G401 (cell line): ENCODE measurements at regions not wholly inside any gene's neighbourhood (a gene's known extent, or its start where the extent isn't known, plus 50 kb on each side); places are given as distances from the start of the nearest gene placed in this dataset.
"Not testable (repeated sequence)": the region's sequence is repeated elsewhere in the genome, so short reads cannot be mapped to it uniquely, and the experiment has no call there.

Experiments
- DNase-seq: peaks from one replicate; pipeline ENCODE4 v3.0.0-alpha.2; 2015; ENCODE audit warnings: low spot score
- in situ Hi-C: cut with HindIII; loops from 2 replicates; pipeline ENCODE4 v1.10.0; 2016; ENCODE audit warnings: low sequenced_read_pairs, mixed read lengths

DNA sequence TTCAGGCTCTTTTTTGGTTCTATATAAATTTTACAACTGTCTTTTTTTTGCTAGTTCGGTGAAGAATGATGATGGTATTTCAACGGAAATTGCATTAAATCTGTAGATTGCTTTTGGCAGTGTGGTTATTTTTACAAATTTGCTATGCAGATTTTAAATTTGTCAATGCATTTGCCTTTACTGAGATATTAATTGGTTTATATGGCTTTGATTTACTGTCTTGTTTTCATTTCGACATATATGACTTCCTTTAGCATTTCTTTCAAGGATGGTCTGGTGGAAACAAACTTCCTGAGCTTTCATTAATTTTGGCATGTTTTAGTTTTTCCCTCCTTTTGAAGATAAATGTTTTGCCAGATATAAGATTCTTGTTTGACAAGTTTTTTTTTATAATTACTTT is 1522.5 kb upstream of the PRMT6 start:
- DNase-seq, result no peak
- in situ Hi-C loops, result no loop called here

DNA sequence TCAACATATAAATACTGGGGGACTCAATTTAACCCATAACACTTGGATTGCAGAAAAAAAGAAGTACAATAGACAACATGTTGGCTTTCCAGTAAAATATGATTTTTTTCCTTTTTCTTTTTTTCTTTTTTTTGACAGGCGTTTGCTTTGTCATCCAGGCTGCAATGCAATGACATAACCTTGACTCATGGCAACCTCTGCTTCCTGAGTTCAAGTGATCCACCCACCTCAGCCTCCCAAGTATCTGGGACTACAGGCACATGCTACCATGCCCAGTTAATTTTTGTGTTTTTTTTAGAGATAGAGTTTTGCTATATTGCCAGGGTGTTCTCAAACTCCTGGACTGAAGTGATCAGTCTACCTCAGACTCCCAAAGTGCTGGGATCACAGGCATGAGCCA is 1512.0 kb upstream of the PRMT6 start:
- no peak for DNase-seq
- in situ Hi-C loops, result no loop called here

DNA sequence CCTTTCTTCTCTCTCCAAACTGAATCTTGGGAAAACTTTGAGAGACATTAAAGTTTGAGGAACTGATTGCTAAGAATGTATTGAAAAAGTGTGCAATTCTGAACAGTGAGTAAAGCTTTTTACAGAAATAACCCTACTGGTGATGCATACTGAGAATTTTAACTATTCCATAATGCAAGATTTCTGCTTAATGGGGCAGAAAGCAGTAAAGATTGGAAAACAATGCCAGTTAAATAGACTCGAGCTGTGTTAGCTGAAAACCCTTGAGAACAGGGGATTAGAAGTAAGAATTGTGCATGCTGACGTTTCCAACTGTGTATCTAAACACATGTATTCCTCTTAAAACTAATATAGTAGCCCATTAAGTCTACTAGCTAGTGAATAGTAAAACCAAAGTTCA is 1500.2 kb upstream of the PRMT6 start:
- in situ Hi-C loops, result no loop called here
- DNase-seq, result no peak

DNA sequence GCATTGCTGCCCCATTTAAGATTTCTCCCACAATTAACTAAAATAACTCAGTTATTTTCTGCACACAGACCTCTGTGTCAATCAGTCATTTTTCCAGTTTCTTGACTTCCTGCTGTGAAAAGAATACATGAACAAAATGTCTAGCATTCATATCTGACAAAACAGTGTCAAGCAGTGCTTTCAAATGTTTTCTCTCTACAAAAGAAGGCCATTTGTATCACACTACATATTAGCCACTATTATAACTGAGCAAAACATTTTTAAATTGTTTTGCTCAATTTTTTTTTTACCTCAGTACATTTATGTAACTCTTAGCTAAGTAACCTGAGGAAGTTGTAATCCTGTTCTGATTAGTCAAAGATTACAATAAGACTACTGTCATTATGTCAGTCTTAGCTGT is 1498.5 kb upstream of the PRMT6 start:
- no peak for DNase-seq
- in situ Hi-C loops, result no loop called here

DNA sequence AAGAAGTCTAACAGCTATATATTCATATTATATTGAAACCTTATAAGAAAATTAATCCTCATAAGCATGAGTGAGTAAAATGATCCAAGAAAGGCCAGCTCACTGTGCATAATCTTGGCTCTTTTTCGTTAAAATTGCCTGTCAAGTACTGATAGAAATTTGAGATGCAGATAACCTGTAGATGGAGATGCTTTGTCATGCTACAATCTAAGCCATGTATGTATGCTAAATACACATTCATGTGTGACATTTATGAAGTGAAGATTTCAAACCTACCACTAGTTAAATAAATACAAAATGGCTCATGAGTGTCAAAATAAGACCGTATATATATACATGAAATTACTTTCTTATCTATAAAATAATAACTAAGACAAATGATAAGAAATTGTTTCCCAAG is 1491.5 kb upstream of the PRMT6 start:
- in situ Hi-C loops, result no loop called here
- no peak for DNase-seq

DNA sequence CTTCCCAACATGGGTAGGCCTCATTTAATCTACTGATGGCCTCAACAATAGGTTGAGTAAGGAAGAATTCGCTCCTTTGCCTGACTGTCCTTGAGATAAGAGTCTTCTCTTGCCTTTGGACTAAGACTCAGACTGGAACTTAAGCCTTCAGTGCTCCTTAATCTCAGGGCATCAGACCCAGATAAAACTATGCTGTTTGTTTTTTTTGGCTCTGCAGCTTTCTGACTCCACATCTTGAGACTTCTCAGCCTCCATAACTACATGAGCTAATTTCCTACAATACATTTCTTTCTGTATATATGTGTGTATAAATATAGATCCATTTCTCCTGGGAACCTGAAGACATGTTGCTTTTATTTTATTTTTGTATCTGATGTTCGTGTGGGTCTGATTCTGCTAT is 1470.7 kb upstream of the PRMT6 start:
- DNase-seq, result no peak
- in situ Hi-C loops, result no loop called here

DNA sequence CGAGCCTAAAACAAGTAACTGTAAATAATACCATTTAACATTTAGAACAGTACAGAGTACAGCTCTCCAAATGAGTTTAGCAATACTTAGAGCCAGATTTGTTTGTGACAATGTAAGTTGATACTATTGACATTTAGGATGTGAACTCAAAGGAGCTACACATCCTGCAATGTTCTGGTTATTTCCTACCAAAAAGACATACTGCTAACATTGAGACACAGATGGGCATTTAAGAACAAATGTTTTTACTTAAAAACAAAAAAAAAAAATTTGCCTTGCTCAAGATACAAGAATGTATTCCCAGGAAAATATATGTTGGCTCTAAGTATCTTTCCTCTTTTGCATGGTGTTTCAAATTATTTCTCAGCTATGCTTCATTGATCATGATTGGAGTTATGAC is 1464.8 kb upstream of the PRMT6 start:
- DNase-seq, result no peak
- in situ Hi-C loops, result no loop called here

DNA sequence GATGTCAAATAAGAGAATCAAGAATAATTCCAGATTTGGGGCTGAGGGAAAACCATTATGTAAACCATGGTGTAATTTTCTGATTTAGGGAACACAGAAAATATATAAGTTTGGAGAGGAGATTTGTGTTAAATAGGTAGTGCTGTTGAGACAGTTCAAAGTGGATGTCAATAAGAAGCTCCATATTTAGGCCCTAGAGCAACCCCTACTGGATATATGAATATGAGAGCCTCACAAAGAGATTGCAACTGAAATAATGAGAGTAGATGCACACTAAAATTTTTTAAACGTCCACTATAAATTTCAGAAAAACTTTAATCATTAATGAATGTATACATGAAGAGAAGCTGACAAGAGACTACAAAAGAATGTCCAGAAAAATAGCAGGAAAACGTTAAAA is 1447.8 kb upstream of the PRMT6 start:
- in situ Hi-C loops, result no loop called here
- no peak for DNase-seq

DNA sequence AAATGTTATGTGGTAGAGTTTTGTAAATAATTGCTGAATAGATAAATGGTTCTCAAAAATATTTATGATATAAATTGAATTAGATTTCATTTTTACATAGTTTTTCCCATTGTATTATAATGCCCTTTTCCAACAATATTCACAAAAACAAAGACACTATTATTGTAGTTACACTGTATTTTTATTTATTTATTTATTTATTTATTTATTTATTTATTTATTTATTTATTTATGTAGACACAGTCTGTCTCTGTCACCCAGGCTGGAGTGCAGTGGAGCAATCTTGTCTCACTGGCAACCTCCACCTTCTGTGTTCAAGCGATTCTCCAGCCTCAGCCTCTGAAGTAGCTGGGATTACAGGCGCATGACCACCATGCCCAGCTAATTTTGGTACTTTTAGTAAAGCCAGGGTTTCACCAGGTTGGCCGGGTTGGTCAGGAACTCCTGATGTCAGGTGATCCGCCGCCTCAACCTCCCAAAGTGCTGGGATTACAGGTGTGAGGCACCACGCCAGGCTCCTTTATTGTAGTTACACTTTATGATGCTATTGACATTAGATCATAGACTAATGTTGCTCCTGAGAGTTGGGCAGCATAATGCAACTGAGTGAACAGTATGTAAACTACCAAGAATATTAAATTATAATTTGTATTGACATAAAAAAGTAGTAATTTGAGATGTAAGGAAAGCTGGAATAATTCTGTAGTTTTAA is 1430.0 kb upstream of the PRMT6 start:
- in situ Hi-C loops, result no loop called here
- no peak for DNase-seq

DNA sequence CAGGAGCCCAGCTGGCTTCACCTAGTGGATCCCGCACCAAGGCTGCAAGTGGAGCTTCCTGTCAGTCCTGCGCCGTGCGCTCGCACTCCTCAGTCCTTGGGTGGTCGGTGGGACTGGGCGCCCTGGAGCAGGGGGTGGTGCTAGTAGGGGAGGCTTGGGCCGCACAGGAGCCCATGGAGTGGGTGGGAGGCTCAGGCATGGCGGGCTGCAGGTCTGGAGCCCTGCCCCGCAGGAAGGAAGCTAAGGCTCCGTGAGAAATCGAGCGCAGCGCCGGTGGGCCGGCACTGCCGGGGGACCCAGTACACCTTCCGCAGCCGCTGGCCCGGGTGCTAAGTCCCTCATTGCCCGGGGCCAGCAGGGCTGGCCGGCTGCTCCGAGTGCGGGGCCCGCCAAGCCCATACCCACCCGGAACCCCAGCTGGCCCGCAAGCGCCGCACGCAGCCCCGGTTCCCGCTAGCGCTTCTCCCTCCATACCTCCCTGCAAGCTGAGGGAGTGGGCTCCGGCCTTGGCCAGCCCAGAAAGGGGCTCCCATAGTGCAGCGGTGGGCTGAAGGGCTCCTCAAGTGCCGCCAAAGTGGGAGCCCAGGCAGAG is 1425.2 kb upstream of the PRMT6 start:
- DNase-seq, in situ Hi-C loops: not testable (repeated sequence)

DNA sequence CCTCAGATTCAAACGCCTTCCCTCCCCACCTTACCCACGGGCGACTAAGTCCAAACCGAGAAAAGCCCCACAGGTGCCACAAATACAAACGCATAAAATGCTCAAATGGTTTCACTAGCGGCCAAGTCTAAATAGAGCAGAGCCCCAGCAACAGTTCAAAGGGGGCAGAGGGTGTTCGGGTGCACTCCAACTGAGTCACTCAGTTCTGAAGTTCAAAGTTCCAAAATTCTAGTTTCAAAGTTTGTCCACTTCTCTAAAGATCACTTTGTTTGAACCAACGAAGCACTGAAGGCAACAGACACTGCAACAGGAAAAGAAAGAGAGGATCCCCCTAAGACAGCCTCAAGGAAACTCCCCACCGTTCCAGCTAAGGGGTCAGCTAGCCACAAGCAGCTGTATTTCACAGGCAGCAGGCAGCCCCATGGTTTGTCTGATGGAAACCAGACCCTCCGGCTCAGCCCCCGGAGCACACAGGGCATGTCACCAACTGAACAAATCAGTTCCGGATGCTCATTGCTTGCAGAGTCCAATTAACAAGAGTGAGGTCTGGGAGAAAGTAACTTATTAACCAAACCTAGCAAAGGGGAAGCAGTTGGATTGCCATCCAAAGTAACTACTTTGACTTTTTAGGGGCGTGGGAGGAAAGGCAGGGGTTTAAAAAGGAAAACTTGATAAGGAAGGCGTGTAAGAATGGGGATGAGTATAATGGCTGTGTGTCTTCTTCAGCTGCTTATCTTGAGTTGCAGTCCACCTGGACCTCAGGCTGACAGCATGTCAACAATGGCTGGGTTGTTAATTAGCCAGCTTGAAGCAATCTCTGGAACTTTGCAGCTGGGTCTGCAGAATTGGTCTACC is 1423.9 kb upstream of the PRMT6 start:
- in situ Hi-C loops, result no loop called here
- no peak for DNase-seq

DNA sequence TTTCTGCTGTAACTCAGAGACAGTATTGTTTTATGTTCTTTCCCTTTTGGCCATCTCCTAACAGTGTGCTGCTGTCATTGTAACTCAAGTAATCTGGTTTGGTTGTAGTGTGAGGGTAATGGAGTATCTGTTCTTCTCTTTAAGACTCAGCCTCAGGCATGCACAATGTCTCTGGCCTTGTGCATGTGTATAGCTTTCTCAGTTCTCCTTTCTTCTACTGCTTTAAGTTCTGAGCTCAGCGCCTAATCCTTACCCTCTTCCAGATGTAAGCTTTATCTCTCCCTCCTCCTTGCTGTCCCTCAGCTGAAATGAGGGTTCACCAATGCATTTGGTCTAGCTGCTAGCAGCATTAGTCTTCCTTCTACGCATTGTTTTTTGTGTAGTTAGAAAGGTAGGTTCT is 1420.4 kb upstream of the PRMT6 start:
- DNase-seq, result no peak
- in situ Hi-C loops, result no loop called here

DNA sequence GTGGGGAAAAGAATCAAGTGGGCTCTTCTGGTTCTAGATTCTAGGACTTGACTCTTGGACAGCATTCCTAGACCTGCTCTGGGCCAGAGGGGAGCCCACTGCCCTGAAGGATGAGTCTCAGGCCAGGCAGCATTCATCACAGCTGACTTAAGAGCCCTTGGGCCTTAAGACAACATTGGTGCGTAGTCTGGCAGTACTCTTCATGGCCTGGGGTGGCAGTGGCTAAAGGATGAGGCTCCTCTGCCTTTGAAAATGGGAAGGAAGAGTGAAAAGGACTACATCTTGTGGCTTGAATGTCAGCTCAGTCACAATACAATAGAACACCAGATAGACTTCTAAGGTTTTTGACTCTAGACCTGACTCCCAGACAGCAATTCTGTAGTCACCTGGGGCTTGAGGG is 1415.1 kb upstream of the PRMT6 start:
- in situ Hi-C loops, result no loop called here
- DNase-seq, result no peak

DNA sequence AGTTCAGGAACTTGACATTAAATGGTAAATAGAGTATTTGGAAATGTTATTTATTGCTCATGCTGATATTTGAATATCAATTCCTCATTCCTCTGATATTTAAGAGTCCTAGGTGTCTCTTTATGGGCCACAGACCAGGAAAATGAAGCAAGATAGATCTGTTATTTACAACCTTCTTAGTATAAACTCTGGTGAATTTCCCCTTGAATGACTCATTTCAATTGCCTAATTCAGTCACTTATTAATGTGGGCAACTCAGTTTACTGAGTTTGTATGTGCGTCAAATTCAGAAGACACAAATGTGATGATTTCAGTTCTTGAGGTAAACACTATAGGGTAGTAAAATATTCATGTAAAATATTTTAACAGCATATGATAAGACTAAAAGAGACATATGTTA is 1404.4 kb upstream of the PRMT6 start:
- in situ Hi-C loops, result no loop called here
- DNase-seq, result no peak

DNA sequence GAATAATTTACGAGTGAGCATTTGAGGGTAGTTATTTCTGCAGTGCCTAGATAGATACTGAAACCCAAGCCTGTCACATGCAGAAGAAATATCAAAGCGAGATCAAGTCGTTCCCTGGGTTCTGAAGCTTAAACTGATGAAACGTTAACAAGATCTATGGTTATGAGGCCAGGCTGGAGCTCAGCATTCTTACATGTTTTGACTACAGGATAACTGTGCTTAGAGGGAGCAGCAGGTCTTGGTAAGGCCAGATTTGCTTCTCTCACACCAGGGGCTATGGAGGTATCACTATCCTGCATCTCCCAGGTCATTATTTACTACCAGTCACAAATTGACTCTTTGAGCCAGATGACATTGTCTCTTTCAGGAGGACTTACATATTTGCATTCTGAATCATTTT is 1401.4 kb upstream of the PRMT6 start:
- in situ Hi-C loops, result no loop called here
- DNase-seq, result no peak

DNA sequence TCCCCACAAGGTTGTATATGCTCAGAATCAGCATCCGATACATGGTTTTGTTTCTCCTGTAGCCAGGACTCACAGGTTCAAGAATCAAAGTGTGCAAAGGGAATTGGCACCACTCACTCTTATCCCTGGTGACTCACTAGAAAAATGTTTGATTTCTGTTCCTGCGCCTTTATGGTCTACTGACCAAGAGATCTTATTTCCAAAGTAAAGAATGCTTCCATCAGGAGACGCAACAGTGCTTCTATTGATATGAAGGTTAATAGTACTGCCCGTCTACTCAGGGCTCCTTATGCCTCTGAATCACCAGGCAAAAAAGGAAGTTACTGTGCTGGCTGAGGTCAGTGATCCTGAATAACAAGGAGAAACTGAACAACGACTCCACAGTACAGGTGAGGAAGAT is 1392.0 kb upstream of the PRMT6 start:
- no peak for DNase-seq
- in situ Hi-C loops, result no loop called here

DNA sequence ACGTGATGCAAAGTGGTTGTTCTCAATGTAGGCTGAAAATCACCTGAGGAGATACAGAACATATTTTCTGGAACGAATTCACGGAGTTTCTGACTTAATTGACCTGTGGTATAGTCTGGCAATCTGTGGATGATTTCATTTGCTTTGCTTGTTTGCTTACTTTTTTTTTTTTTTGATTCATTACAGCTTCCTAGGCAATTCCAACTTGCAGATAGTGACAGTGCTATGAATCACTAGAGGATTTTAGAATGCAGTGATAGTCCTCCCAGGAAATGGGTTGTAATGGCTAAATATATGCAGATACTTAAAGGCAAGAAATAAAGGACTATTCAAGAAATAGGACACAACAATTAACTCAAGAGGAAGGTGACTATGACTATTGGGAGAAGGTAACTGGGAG is 1378.1 kb upstream of the PRMT6 start:
- in situ Hi-C loops, result no loop called here
- no peak for DNase-seq

DNA sequence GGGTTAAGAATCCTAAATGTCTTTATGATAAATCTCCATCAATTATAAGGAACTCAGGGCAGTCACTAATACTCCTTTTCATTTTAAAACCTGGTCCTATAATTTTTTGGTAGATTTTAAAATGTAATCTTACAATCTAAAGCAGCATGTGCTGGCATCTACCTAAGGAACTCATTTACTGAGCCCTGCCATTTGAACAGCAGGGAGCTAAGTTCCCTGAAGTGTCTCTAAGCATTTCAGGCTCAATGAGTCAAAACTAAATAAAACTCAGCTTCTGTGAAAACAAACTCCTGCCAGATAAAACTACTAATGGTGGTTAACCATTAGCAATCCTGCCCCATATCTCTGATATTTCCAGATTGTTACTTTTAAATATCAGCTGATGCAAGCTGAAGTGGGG is 1371.8 kb upstream of the PRMT6 start:
- DNase-seq, result no peak
- in situ Hi-C loops, result no loop called here

DNA sequence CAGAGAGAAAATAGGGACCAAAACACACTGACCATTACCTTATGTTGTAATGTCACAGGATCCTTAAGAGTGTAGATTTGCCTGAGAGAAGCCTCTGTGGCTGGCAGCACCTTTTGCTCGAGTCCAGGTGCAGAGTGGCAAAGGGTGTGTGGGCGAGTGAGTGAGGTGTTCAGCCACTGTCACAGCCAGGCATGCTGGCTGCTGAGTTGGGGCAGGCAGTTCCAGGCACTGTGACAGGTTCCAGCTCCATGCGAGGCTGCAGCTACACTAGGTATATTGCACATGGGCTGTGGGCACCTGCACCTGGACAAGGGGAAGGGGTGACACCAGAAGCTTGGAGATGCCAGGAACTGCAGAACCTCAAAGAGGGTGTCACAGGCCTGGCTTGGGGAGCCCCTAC is 1370.4 kb upstream of the PRMT6 start:
- in situ Hi-C loops, result no loop called here
- no peak for DNase-seq

DNA sequence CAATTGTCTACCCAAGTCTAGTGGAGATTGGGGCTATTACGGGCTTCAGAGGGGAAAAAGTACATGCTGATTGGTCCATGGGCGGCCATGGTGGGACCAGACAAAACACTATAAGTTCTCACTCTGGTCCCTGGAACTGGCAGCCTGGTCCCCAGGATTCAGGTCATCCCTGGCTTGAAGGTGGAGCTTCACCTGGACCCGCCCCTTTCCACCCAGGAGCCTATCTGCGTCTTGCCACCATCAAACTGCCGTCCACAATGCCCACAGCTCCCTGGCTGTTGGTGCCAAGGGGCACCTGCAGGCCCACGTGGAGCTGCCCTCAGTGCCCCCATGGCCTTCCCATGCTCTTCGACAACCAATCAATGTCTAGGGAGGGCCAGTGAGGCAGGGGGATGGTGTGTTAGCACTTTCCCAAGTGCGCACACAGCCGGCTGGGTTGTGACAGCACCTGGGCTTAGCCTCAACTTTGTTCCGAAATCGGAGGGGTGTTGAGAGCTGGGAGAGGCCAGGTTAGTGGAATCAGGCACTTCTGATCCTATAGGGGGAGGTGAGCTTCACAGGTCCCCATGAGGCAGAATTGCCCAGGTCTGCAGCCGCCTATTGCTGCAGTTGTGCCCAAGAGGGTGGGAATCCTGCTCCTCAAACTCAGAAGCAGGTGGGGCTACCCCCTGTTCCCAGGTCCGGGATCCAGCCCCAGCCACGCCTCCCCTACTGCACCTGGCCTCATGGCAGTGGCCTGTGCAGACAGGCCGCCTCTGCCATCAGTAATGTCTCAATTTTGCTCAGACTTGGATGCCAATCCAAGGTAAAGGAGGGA is 1369.4 kb upstream of the PRMT6 start:
- DNase-seq, result no peak
- in situ Hi-C loops, result no loop called here
